MV-4-11 (cell line): ENCODE measurements at regions not wholly inside any gene's neighbourhood (a gene's known extent, or its start where the extent isn't known, plus 50 kb on each side); places are given as distances from the start of the nearest gene placed in this dataset.
"Not testable (repeated sequence)": the region's sequence is repeated elsewhere in the genome, so short reads cannot be mapped to it uniquely, and the experiment has no call there.

Experiments
- DNase-seq: peaks from one replicate; lab custom pipeline; 2025; lab: John Stamatoyannopoulos, UW

DNA sequence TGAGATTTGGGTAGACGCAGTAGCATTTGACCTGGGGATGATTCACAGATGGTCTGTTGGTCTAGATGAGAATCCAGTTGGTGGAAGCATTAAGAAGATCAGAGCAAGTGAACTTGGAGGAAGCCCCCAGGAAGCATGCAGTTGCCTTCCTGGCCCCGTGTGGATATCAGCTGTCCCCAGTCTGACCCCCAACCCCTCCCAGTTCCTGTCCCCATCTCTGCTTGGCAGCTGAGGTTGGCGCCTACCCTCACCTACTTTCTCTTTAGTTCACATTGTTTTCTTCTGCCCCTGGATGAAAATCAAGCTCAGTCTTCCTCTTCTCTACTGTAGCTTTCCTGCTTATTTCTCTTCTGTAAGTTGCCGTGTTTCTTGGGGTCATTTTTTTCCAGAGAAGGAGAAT, 227.9 kb downstream of the GATA3 start:
- no peak for DNase-seq

DNA sequence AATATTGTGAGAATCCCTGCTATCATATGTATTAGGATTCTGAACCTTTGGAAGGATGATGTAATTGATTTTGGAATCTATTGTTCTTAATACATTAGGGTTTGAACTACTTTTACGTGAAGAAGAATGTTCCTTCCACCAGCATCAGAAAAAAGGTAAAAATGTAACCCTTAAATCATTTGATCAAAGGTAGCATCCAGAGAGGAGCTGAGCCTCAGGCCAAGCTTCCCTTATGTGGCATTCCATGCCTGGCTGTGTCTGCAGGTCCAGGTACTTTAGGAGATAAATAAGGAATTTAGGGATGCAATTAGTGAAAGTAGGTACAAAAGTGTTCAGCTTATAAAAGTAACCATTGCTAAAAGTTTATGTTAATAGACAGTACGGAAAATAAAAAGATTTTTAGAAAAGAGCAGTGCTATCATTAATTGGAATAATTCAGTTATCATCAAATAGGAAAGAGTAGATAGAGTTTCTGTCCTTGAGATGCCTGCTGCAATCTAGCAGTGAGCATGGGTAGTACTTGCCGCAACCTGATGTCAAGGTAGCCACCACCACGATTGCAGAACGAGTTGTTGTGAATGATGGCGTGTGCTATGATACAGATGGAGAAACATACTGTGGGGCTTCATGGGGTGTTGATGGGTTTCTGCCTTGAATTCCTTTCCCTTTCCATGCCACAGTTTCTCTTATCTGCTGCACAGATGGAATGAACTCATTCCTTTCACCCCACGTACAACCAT, 228.8 kb downstream of the GATA3 start:
- no peak for DNase-seq

DNA sequence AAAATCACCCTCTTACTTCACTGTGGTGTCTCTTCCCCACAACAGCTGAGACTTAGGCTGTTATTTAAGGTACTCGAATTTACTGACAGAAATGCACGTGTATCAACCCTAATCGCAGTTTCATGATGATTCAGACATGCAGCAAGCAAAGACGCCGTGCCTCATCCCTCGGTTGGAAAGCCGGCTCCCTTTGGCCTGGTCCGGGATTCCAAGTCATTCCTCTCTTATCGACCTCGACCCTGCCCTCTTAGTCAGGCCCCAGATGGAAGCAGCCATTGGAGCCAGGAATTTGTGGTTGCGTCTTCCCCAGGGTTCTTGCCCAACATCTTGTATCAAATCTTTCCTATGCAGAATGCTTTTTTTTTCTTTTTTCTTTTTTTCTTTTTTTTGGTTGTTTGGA, 229.5 kb downstream of the GATA3 start:
- DNase-seq: no peak

DNA sequence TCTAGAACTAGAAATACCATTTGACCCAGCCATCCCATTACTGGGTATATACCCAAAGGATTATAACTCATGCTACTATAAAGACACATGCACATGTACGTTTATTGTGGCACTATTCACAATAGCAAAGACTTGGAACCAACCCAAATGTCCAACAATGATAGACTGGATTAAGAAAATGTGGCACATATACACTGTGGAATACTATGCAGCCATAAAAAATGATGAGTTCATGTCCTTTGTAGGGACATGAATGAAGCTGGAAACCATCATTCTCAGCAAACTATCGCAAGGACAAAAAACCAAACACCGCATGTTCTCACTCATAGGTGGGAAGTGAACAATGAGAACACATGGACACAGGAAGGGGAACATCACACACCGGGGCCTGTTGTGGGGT, 231.5 kb downstream of the GATA3 start:
- not testable (repeated sequence) for DNase-seq

DNA sequence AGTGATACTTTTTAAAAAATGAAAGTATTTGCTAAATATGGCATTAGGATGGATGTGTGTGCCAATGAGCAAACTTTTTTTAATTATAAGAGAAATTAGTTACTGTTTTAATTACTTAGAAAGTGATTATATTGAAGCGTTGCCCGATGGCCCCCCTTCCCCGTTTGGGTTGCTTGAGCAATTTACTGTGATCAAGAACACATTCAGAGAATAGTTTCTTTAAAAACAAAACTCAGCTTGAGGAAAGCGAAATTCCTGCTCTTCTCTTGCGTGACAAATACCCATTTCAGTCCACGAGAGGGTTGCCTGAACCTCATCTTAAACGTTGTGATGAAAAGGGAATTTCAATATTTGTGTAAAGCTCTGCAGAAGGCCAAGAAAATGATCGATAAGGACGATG, 234.1 kb downstream of the GATA3 start:
- DNase-seq: no peak

DNA sequence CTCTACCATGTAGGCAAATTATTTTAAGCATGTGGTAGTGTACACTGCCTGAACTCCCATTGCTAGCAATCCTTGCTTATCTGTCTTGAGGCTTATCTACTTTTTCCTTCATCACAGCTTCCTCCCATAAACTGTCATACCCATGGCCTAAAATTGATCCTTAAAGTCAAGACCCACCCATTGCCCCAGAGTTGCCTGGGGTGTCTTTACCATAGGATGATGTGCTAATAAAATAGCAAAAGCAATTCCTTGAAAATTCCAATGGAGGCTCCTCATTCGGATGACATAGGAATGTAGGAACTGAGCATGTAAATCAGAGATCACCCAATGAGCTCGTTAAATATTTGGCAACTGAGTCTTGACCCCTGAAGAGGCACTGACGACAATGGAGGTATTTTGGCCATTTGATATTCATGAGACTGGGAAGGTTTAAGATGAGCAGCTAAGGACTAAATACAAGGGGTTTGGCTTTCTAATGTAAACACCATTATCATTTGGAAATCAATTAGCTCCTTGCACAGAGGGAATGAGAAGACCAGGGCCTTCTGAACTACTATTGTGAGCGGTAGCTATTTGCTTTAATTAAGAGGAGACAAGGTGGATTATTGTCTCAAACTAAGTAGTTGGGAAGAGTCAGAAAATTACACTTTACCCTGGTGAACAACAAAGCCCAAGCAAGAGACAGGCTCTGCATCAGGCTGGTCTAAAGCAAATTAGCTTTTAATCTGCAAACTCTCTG, 234.9 kb downstream of the GATA3 start:
- no peak for DNase-seq

DNA sequence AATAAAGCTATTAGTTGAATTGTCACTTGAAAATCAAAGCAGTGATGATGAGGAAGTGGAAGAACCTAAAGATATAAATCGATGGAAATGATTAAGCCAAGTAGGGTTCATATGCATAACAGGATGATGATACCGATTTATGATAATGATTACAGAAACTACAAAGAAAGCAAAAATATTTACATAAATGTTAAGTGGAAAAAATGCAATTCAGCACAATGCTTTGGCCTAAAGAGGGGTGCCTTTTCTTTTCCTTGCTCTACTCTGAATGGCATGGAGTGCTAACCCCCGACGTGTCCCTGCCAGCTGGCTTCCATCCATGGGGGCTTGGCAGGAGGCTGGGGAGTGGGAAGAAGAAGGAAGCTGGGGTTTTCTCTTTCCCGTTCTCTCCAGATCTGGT, 240.3 kb downstream of the GATA3 start:
- DNase-seq: no peak

DNA sequence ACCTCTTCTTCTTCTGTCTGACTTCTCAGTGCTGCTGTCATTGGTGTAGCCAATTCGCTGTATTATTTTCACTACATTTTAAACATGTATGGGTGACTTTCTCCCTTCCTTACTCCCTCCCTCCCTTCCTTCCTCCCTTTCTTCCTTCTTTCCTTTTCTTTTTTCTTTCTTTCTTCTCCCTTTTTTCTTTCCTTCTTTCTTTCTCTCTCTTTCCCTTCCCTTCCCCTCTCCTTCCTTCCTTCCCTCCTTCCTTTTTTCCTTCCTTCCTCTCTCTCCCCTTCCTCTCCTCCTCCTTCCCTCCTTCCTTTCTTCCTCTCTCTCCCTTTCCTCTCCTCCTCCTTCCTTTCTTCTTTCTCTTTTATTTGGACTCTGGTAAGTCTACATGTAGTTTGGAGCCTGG, 240.8 kb downstream of the GATA3 start:
- DNase-seq: no peak

DNA sequence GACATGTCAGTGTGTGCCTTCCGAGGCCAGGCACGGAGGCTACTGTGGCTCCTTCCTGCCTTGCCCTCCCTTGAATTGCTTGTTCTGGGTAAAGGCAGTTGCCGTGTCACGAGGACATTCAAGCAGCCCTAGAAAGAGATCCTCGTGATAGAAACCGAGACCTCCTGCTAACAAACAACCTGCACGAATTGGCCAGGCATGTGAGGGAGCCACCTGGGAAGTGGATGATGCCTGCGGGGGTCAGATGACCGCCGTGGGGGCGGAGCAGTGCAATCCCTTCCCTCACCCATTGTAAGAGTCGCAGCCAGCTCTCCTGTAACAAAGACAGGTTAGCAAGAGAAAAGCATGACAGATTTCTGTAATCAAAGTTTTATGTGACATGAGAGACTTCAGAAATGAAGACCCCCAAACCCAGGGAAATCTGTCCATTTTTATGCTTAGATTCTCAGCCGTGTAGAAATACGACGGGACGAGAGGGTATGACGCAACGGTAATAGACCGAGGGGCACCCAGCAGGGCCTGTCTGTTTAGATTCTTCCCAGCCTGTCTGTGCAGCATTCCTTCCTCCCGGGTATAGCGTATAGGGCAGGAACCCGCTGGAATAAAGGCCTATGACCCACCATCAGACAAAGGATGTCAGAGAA, 241.7 kb downstream of the GATA3 start:
- DNase-seq: no peak

DNA sequence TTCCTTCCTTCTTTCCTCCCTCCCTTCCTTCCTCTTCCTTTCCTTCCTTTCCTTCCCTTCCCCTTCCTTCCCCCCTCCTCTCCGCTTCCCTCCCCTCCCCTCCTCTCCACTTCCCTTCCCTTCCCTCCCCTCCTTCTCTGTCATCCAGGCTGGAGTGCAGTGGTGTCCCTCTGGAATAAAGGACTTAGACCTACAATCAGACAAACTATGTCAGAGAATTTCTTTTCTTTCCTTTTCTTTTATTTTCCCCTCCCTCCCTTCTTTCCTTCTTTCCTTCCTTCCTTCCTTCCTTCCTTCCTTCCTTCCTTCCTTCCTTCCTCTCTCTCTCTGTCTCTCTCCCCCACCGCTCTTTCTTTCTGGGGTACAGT, 242.2 kb downstream of the GATA3 start:
- no peak for DNase-seq

DNA sequence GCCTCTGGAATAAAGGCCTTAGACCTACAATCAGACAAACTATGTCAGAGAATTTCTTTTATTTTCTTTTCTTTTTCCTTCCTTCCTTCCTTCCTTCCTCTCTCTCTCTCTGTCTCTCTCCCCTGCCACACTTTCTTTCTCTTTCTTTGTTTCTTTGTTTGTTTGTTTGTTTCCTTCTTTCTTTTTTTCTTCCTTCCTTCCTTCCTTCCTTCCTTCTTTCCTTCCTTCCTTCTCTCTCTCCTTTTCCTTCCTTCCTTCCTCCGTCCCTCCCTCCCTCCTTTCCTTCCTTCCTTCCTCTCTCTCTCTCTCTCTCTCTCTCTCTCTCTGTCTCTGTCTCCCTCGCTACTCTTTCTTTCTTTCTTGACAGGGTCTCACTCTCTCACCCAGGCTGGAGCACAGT, 242.6 kb downstream of the GATA3 start:
- no peak for DNase-seq

DNA sequence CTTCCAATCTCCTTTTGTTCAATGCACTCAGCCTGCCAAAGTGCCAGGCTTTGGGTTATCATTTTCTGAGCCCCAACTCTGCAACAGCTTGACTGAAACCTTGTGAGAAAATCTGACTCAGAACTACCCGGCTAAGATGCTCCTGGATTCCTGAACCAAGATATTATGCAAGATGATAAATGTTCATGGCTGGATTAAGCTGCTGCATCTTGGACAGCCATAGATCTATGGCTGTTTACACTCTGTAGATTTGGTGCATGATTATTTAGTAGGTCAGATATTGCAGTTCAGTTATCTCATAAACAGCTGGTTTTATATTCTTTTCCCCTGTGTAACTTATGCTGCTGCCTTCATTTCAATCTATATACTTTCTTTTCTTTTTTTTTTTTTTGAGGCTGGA, 243.5 kb downstream of the GATA3 start:
- no peak for DNase-seq

DNA sequence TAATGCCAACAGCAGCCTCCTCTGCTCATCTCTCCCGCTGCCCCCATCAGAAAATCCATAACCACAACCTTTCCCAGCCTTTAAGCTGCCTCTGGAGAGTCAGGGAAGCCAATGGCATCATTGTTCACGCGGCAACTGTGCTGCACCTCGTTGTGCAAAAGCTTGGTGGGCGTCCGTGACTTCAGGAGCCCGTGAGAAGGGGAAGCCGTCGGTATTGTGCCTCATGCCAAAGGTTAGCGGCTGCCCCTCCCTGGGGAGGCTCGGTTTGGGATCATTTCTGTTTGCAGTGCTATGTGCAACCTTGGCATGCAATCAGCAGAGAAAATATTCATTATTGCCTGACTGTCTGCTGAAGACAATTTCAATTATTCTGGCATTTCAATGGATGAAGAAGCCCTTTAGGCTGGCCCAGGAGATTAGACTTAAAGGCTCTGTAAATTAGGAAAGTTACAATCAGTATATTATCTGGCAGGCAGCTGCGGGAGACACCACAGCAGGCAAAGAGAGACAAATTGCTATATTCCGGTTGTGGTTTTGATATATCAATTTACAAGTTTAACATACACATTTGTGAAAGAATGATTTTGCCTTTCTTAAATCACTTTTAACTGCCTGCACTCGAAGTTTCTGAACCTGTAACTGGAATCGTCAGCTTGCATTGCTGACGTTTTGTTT, 244.5 kb downstream of the GATA3 start:
- no peak for DNase-seq

DNA sequence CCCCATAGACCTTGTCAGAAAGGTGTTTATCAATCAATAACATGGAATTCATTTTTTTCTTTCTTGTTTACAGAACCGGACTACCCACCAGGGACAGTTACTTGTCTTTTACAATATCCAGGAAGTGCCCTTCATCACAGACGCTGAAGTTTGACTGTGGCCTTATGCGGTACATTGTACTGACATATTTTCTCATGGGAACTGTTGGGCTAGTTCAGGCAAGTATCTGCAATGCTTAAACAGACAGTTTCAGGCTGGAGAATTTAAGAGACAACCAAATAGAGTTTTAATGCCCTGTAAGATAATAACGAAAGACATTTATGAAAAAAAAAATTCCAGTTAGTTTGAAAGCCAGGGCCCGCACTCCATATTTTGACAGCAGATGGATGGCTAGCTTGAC, 246.4 kb downstream of the GATA3 start:
- DNase-seq: no peak

DNA sequence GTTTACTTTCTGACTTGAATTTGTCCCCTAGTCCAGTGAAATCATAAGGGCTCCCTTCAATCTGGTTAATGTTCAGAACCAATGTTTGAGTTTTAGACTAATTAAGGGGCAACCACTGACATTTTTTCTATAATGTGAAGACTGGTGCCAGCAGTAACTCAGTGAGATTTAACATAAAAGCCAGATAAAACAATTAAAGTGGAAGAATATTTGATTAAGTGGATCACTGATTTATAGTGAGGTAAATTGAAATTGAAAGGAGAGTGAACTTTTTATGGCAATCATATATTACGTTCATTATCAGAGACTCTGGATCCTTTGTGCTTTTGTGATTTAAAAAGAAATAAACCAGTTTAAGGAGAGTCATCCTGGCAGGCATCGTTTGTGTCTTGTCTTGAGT, 246.8 kb downstream of the GATA3 start:
- no peak for DNase-seq

DNA sequence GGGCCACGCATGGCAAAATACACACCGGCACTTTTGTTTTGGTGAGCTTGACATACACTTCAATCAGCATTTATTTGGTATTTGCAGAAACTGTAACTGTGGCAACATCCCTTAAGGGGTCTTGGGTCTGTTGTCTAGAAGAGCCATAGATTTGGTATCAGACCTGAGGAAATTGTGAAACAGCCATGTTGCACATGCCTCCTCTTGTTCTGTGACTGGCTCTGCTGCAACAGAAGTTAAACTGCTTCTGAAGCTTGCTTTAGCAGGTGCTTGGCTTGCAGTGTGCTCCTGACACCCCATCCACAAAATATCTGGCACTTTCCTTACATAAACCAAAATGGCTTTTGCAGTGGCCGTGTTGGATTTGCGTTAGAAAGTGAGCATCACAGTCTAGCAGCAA, 247.3 kb downstream of the GATA3 start:
- no peak for DNase-seq

DNA sequence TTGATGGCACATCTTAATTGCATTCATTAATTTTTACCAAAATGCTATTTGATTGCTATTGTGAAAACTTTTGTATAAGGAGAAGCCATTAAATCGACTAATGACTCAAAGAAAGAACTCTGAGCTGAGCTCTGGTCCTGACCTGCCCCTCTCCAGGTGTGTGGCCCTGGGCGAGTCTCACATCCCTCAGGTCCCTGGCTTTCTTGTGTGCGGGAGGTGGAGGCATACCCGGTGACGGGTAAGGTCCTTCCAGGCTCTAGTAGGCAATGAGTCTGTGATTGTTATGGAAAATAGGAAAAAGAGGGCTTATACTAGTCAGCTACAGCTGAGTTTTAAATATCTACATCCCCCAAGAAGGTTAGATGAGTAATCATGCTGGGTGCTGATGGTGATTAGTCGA, 248.1 kb downstream of the GATA3 start:
- no peak for DNase-seq

DNA sequence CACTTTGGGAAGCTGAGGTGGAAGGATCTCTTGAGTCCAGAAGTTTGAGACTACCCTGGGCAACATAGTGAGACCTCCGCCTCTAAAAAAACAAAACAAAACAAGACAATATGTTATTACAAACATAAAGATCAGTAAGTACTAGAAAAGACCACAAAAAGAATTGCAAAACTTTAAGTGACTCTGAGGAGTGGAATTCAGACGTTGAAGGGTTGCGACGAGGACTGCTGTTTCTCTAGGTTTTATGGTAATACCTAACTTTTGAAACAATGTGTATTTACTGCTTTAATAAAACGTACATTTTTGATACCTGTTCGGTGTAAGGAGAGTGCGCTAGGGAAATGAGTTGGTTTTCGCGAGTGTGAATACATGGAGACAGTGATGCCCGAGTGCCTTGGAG, 250.4 kb downstream of the GATA3 start:
- no peak for DNase-seq

DNA sequence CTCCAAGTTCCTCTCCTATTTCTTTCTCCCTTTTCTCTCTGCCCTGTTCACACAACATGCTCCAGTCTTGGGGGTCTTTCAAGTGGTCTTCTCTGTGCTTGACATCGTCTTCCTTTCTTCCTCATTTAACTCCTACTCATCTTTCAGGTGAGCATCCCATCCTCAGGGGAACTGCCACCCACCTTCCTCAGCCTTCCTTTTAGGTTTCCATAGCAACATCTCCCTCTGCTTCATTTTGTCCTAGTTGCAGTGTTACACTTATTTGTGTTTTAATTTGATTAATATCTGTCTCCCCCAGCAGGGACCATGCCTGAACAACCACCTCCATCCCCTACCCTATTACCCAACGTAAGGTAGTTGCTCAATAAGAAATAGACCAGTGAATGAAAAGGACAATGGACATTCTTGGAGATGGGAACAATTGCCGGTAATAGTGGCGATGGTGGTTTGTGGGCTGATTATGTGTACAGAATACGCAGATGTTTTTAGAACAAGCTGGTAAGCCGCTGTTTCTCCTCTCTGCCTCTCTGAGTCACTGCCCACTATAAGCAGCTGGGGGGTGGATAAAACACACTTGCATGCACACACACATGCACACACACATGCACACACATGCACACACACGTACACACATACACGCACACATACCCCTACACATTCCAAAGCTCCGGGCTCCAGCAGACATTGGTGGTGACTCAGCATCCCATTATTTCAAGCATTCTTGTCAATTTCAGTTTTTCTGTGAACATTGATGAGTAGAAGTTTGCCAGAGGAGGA, 251.6 kb downstream of the GATA3 start:
- peak; percentile 10 for DNase-seq

DNA sequence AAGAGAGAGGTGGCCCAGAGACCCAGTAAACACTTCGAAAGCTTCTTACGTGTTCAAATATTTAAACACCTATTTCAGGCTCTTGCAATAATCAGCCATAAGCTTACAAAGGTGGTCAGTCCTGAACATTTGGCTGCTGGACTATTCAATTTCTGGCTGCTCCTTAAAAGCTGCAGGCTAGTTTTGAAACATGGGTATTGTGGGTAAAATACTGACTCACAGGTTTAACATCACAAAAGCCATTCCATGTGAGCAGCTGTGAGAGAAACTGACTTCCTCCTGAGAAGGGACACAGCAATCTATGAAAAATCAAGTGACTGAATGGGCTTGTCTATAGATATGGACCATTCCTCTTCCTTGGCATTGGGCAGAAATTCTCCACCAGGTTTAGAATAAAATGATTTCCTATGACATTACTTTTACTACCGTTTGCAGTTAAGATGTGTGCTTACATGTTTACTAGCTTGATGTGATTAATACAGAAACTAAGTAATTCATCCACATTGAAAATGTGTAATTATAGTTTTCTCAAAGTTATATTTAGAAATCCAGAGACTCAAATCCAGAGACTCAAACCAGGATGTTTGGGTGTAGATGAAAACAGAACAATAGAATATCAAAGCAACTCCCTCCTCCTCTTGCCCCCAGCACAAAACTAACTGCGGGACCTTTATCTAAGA, 252.3 kb downstream of the GATA3 start:
- DNase-seq: no peak

DNA sequence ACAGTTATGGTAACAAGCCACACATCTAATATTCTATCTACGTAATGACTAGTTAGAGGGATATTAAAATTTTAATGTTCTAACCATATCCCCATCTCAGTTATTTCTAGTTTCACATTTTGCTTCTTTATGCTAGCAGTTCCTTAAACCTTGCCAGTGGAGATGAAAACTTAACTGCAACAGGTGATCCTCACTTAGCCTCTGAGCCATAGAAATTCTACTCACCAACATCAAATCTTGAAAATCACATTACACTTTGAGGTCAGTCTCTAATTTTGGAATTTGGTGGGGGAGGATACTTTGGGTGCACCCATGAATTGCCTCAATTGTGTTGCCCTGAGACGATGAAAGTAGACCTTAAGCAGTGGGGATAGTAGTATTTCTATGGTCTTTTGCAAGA, 256.4 kb downstream of the GATA3 start:
- DNase-seq: no peak
